ENCODE measurements at regions not wholly inside any gene's neighbourhood (a gene's known extent, or its start where the extent isn't known, plus 50 kb on each side); places are given as distances from the start of the nearest gene placed in this dataset.

DNA sequence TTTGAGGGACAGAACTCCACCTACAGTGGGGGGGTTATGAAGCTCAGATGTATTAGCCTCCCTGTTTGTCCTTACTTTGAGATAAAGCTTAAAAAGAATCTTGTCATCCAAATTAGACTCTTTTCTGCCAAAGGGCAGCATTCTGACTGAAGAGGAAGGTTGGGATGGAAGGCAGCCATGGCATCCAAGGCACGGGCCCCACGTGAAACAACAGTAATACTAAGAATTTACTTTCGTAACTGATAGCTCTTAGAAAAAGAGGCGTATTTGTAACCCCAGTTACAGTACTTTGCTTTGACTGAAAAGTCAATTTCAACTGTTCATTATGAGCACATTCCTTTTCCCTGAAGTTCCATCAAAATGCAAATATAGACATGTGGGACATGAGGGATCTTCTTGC, 168.5 kb downstream of the ARRDC3 start:
- H3K4me3 ChIP-seq (ENCODE audit: low read depth, low read length), result no peak overlapping the region
- TF ChIP-seq, protein P1, sequence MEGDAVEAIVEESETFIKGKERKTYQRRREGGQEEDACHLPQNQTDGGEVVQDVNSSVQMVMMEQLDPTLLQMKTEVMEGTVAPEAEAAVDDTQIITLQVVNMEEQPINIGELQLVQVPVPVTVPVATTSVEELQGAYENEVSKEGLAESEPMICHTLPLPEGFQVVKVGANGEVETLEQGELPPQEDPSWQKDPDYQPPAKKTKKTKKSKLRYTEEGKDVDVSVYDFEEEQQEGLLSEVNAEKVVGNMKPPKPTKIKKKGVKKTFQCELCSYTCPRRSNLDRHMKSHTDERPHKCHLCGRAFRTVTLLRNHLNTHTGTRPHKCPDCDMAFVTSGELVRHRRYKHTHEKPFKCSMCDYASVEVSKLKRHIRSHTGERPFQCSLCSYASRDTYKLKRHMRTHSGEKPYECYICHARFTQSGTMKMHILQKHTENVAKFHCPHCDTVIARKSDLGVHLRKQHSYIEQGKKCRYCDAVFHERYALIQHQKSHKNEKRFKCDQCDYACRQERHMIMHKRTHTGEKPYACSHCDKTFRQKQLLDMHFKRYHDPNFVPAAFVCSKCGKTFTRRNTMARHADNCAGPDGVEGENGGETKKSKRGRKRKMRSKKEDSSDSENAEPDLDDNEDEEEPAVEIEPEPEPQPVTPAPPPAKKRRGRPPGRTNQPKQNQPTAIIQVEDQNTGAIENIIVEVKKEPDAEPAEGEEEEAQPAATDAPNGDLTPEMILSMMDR (IDR thresholded peaks at IDR 0.05; ENCODE audit: low read depth, low read length), result no peak
- DNase-seq (ENCODE audit: low read depth, low spot score), result no peak
- in situ Hi-C loops (cut with HindIII; ENCODE audit: low sequenced_read_pairs), result no loop called here
